SK-N-MC (cell line): ENCODE measurements at regions not wholly inside any gene's neighbourhood (a gene's known extent, or its start where the extent isn't known, plus 50 kb on each side); places are given as distances from the start of the nearest gene placed in this dataset.

Experiments
- EZH2 ChIP-seq: fragments of 200-600 bp; sonication (generic); IDR thresholded peaks from one replicate; pipeline ENCODE4 v1.6.1; 2017; ENCODE audit warnings: antibody characterized with exemption
- FOXP2 ChIP-seq: optimal IDR thresholded peaks from 2 replicates; pipeline ENCODE3; 2011; ENCODE audit warnings: mild to moderate bottlenecking, moderate library complexity; ENCODE audit not compliant: insufficient read depth; ENCODE audit errors: extremely low read length, control extremely low read depth
- POLR2AphosphoS5 ChIP-seq: IDR thresholded peaks from 2 replicates; pipeline ENCODE4 v1.6.1; 2012; ENCODE audit warnings: mild to moderate bottlenecking, low read depth, low read length, borderline replicate concordance

GRCh38 chr10:128541926-128542475, 415.8 kb upstream of the MKI67 start:
- TF ChIP-seq POLR2AphosphoS5 (no peak), EZH2 (no peak), FOXP2 (no peak)
